ES-I3 (cell line): ENCODE measurements at regions not wholly inside any gene's neighbourhood (a gene's known extent, or its start where the extent isn't known, plus 50 kb on each side); places are given as distances from the start of the nearest gene placed in this dataset.

Experiments used
- H3K36me3 ChIP-seq: 2 replicates; pipeline ENCODE4 v1.6.1; 2013; ENCODE audit warnings: mild to moderate bottlenecking, low read length, control low read depth, moderate library complexity; ENCODE audit not compliant: insufficient read depth
- H3K4me1 ChIP-seq: 2 replicates; pipeline ENCODE4 v1.6.1; 2013; ENCODE audit warnings: mild to moderate bottlenecking, control low read depth, low read length; ENCODE audit not compliant: insufficient read depth
- H3K9ac ChIP-seq: 2 replicates; pipeline ENCODE4 v1.6.1; 2013; ENCODE audit warnings: low read depth, mild to moderate bottlenecking, low read length, moderate library complexity
- H3K9me3 ChIP-seq: 2 replicates; pipeline ENCODE4 v1.6.1; 2013; ENCODE audit warnings: mild to moderate bottlenecking, low read length, moderate library complexity; ENCODE audit not compliant: control insufficient read depth, insufficient read depth

- Histone ChIP-seq H3K9ac (no peak overlapping the region), H3K4me1 (no peaks in the 10 kb centered on the region), H3K9me3 (no peaks in the 10 kb centered on the region), H3K36me3 (no peaks in the 10 kb centered on the region)
Measured at GRCh38 chr1:5812295-5812694, 179.9 kb downstream of the NPHP4 start.

GRCh38 chr1:5811419-5811818, 180.8 kb downstream of the NPHP4 start:
- no peaks in the 10 kb centered on the region for H3K36me3 ChIP-seq

GRCh38 chr1:5810553-5811270, 181.5 kb downstream of the NPHP4 start:
- no peaks in the 10 kb centered on the region for H3K9me3 ChIP-seq
- no peaks in the 10 kb centered on the region for H3K4me1 ChIP-seq
- no peak overlapping the region for H3K9ac ChIP-seq
- H3K36me3 ChIP-seq, result no peaks in the 10 kb centered on the region

More at GRCh38 chr1:5811419-5811818, 180.8 kb downstream of the NPHP4 start:
- Histone ChIP-seq H3K4me1 (no peaks in the 10 kb centered on the region), H3K9ac (no peak overlapping the region), H3K9me3 (no peaks in the 10 kb centered on the region)

GRCh38 chr1:5810131-5810530, 182.1 kb downstream of the NPHP4 start:
- H3K36me3 ChIP-seq, result no peaks in the 10 kb centered on the region

GRCh38 chr1:5809207-5809788, 182.9 kb downstream of the NPHP4 start:
- no peaks in the 10 kb centered on the region for H3K4me1 ChIP-seq
- H3K9ac ChIP-seq, result no peak overlapping the region
- no peaks in the 10 kb centered on the region for H3K9me3 ChIP-seq
- no peaks in the 10 kb centered on the region for H3K36me3 ChIP-seq

More at GRCh38 chr1:5810131-5810530, 182.1 kb downstream of the NPHP4 start:
- no peaks in the 10 kb centered on the region for H3K9me3 ChIP-seq
- H3K9ac ChIP-seq, result no peak overlapping the region
- no peaks in the 10 kb centered on the region for H3K4me1 ChIP-seq

GRCh38 chr1:5803851-5804250, 188.4 kb downstream of the NPHP4 start:
- Histone ChIP-seq H3K9me3 (no peaks in the 10 kb centered on the region), H3K9ac (no peak overlapping the region), H3K36me3 (no peaks in the 10 kb centered on the region), H3K4me1 (no peaks in the 10 kb centered on the region)

- Histone ChIP-seq H3K9ac (no peak overlapping the region), H3K4me1 (no peaks in the 10 kb centered on the region), H3K36me3 (no peaks in the 10 kb centered on the region), H3K9me3 (no peaks in the 10 kb centered on the region)
Measured at GRCh38 chr1:5802606-5803005, 189.6 kb downstream of the NPHP4 start.

GRCh38 chr1:5798904-5799303, 193.3 kb downstream of the NPHP4 start:
- H3K9ac ChIP-seq, result no peak overlapping the region
- no peaks in the 10 kb centered on the region for H3K9me3 ChIP-seq
- H3K4me1 ChIP-seq, result no peaks in the 10 kb centered on the region
- no peaks in the 10 kb centered on the region for H3K36me3 ChIP-seq

GRCh38 chr1:5798151-5798730, 194.0 kb downstream of the NPHP4 start:
- no peak overlapping the region for H3K9ac ChIP-seq
- H3K4me1 ChIP-seq, result no peaks in the 10 kb centered on the region
- no peaks in the 10 kb centered on the region for H3K9me3 ChIP-seq
- H3K36me3 ChIP-seq, result no peaks in the 10 kb centered on the region

- Histone ChIP-seq H3K9me3 (no peaks in the 10 kb centered on the region), H3K9ac (no peak overlapping the region), H3K36me3 (no peaks in the 10 kb centered on the region), H3K4me1 (no peaks in the 10 kb centered on the region)
Measured at GRCh38 chr1:5796028-5796427, 196.2 kb downstream of the NPHP4 start.

- Histone ChIP-seq H3K36me3 (no peaks in the 10 kb centered on the region), H3K9ac (no peak overlapping the region), H3K9me3 (no peaks in the 10 kb centered on the region), H3K4me1 (no peaks in the 10 kb centered on the region)
Measured at GRCh38 chr1:5794279-5794678, 197.9 kb downstream of the NPHP4 start.

- H3K36me3 ChIP-seq, result no peaks in the 10 kb centered on the region
- H3K9ac ChIP-seq, result no peak overlapping the region
- no peaks in the 10 kb centered on the region for H3K9me3 ChIP-seq
- no peaks in the 10 kb centered on the region for H3K4me1 ChIP-seq
Measured at GRCh38 chr1:5793516-5793915, 198.7 kb downstream of the NPHP4 start.

GRCh38 chr1:5781079-5781478, 211.1 kb downstream of the NPHP4 start:
- no peaks in the 10 kb centered on the region for H3K4me1 ChIP-seq
- no peaks in the 10 kb centered on the region for H3K9me3 ChIP-seq
- no peak overlapping the region for H3K9ac ChIP-seq
- no peaks in the 10 kb centered on the region for H3K36me3 ChIP-seq

GRCh38 chr1:5780324-5780716, 211.9 kb downstream of the NPHP4 start:
- H3K36me3 ChIP-seq, result no peaks in the 10 kb centered on the region
- H3K9me3 ChIP-seq, result no peaks in the 10 kb centered on the region
- no peaks in the 10 kb centered on the region for H3K4me1 ChIP-seq
- H3K9ac ChIP-seq, result no peak overlapping the region
